HCT116 (cell line): ENCODE measurements at regions not wholly inside any gene's neighbourhood (a gene's known extent, or its start where the extent isn't known, plus 50 kb on each side); places are given as distances from the start of the nearest gene placed in this dataset.

ENCODE experiments used
- ATAC-seq: fragments of 200-7000 bp; cut with Tn5 transposase; 2 replicates; pipeline ENCODE4 v1.9.1; 2020; ENCODE audit warnings: mild to moderate bottlenecking, moderate library complexity
- BruUV-seq: library from RNA; stranded (reverse); fragments of 400-500 nt; replicated peaks from 2 replicates; lab custom pipeline; 2021; lab: Mats Ljungman, UMichigan
- CTCF ChIA-PET: fragments of 300-600 bp; sonication (Branson Sonifier 250); formaldehyde crosslinking; loops from one replicate; lab custom pipeline; 2021; ENCODE audit warnings: antibody characterized with exemption; lab: Charles Lee
- POLR2A ChIA-PET: fragments of 300-600, 350-600 bp; sonication (Branson Sonifier 250); formaldehyde crosslinking; loops from one replicate; lab custom pipeline; 2021; ENCODE audit warnings: antibody characterized with exemption; lab: Charles Lee
- RAD21 ChIA-PET, 2 experiments: fragments of 300-600 bp; sonication (Branson Sonifier 250); formaldehyde crosslinking; loops; one replicate each; lab custom pipeline; 2023; ENCODE audit warnings: low total read pairs in 2 of 2; ENCODE audit not compliant: uncharacterized antibody in 2 of 2, unreplicated experiment in 2 of 2, low non-redundant PET in 1 of 2; lab: Charles Lee
- DNase-seq: peaks from one replicate; pipeline ENCODE4 v3.0.0-alpha.2; 2010; ENCODE audit warnings: low read depth, low spot score
- H2AFZ ChIP-seq: fragments of 200-600 bp; shearing (Covaris generic), sonication (generic); 2 replicates; pipeline ENCODE4 v1.6.1; 2017; ENCODE audit warnings: low read depth, mixed run types, mixed read lengths, antibody characterized with exemption, low read length; ENCODE audit not compliant: poor library complexity, severe bottlenecking
- H3K27ac ChIP-seq: 2 replicates; pipeline ENCODE4 v1.5.1; 2012; ENCODE audit warnings: low read depth, low read length
- H3K27me3 ChIP-seq: fragments of 200-600 bp; sonication (generic); 2 replicates; pipeline ENCODE4 v1.6.1; 2016; ENCODE audit warnings: mixed run types, low read length, mixed read lengths; ENCODE audit not compliant: insufficient read depth
- H3K36me3 ChIP-seq, 2 experiments: fragments of 200-500 bp in 1 of 2; fragments of 200-600 bp in 1 of 2; sonication (Bioruptor generic) in 1 of 2; sonication (generic) in 1 of 2; 2 replicates each; pipeline versions ENCODE4 v1.5.1 to v1.6.1; 2014 to 2016; ENCODE audit warnings: low read length in 2 of 2, inconsistent platforms in 1 of 2, mixed read lengths in 1 of 2, mixed run types in 1 of 2; ENCODE audit not compliant: insufficient read depth in 2 of 2, control insufficient read depth in 1 of 2
- H3K4me1 ChIP-seq, 2 experiments: fragments of 200-600 bp in 1 of 2; sonication (generic) in 1 of 2; 2 replicates each; pipeline versions ENCODE4 v1.5.1 to v1.6.1; 2012 to 2017; ENCODE audit warnings: low read length in 2 of 2, inconsistent platforms in 1 of 2, mild to moderate bottlenecking in 1 of 2, mixed read lengths in 1 of 2, mixed run types in 1 of 2, moderate library complexity in 1 of 2; ENCODE audit not compliant: insufficient read depth in 2 of 2, control insufficient read depth in 1 of 2
- H3K4me2 ChIP-seq: fragments of 200-600 bp; sonication (generic); 2 replicates; pipeline ENCODE4 v1.6.1; 2017; ENCODE audit warnings: mixed run types, low read length, mixed read lengths
- H3K4me3 ChIP-seq, 2 experiments: fragments of 200-600 bp in 1 of 2; sonication (generic) in 1 of 2; replicated peaks in 1 of 2; 2 replicates each; pipeline ENCODE4 v1.5.1; 2011 to 2016; ENCODE audit warnings: low read length in 2 of 2, control low read depth in 1 of 2, low read depth in 1 of 2, mild to moderate bottlenecking in 1 of 2, mixed read lengths in 1 of 2, mixed run types in 1 of 2
- H3K79me2 ChIP-seq: fragments of 200-600 bp; sonication (generic); 2 replicates; pipeline ENCODE4 v1.6.1; 2017; ENCODE audit warnings: mild to moderate bottlenecking, mixed run types, low read length, moderate library complexity, mixed read lengths; ENCODE audit not compliant: insufficient read depth
- H3K9ac ChIP-seq: fragments of 200-600 bp; sonication (generic); 2 replicates; pipeline ENCODE4 v1.6.1; 2016; ENCODE audit warnings: low read length, mixed read lengths
- H3K9me2 ChIP-seq: fragments of 200-600 bp; sonication (generic), shearing (Covaris generic); 2 replicates; pipeline ENCODE4 v1.6.1; 2017; ENCODE audit warnings: mixed run types, mild to moderate bottlenecking, moderate library complexity; ENCODE audit not compliant: insufficient read depth
- H3K9me3 ChIP-seq, 2 experiments: fragments of 200-500 bp in 1 of 2; fragments of 200-600 bp in 1 of 2; sonication (Bioruptor generic) in 1 of 2; sonication (generic) in 1 of 2; 2 replicates each; pipeline ENCODE4 v1.6.1; 2014 to 2017; ENCODE audit warnings: low read length in 2 of 2, mixed read lengths in 2 of 2, inconsistent platforms in 1 of 2, low read depth in 1 of 2, mild to moderate bottlenecking in 1 of 2, mixed run types in 1 of 2, moderate library complexity in 1 of 2; ENCODE audit not compliant: control insufficient read depth in 1 of 2, insufficient read depth in 1 of 2
- H4K20me1 ChIP-seq: fragments of 200-600 bp; sonication (generic), shearing (Covaris generic); 2 replicates; pipeline ENCODE4 v1.6.1; 2017; ENCODE audit warnings: mixed run types, mild to moderate bottlenecking, moderate library complexity; ENCODE audit not compliant: insufficient read depth
- CBX3 ChIP-seq: IDR thresholded peaks from 2 replicates; pipeline ENCODE4 v1.6.1; 2012; ENCODE audit warnings: low read depth
- CEBPB ChIP-seq: IDR thresholded peaks from 2 replicates; pipeline ENCODE4 v1.6.1; 2012; ENCODE audit warnings: low read depth
- ELF1 ChIP-seq: IDR thresholded peaks from 2 replicates; pipeline ENCODE4 v1.6.1; 2012; ENCODE audit warnings: low read depth, borderline replicate concordance
- EZH2phosphoT487 ChIP-seq: fragments of 200-600 bp; IDR thresholded peaks from 2 replicates; pipeline ENCODE4 v1.6.1; 2018; ENCODE audit warnings: antibody characterized with exemption, borderline replicate concordance
- FOSL1 ChIP-seq: IDR thresholded peaks from 2 replicates; pipeline ENCODE4 v1.6.1; 2012; ENCODE audit warnings: low read depth
- POLR2A ChIP-seq: IDR thresholded peaks from 2 replicates; pipeline ENCODE4 v1.7.0; 2011; ENCODE audit warnings: borderline replicate concordance; ENCODE audit not compliant: insufficient read depth, insufficient read length; ENCODE audit errors: extremely low read depth
- RAD21 ChIP-seq: IDR thresholded peaks from 2 replicates; pipeline ENCODE4 v1.6.1; 2012; ENCODE audit warnings: low read depth, mild to moderate bottlenecking
- SP1 ChIP-seq: IDR thresholded peaks from 2 replicates; pipeline ENCODE4 v1.6.1; 2012; ENCODE audit warnings: low read depth
- ZNF274 ChIP-seq: fragments of 200-500 bp; sonication (Bioruptor generic); IDR thresholded peaks from 2 replicates; pipeline ENCODE4 v1.6.1; 2014; ENCODE audit warnings: mild to moderate bottlenecking, low read depth, low read length, inconsistent platforms
- intact Hi-C: fragments of 100-400 bp; cut with micrococcal nuclease; formaldehyde crosslinking; loops from 2 replicates; pipeline ENCODE4 v1.10.0; 2022
- TF ChIP-seq, protein P1 (sequence below): IDR thresholded peaks from 2 replicates; pipeline ENCODE4 v1.6.1; 2012; ENCODE audit warnings: low read depth

GRCh38 chr13:67369895-67370660, 139.9 kb upstream of the PCDH9 start:
- DNase-seq (no peak), ATAC-seq (no peak)
- H3K36me3 ChIP-seq, result no peaks in the 10 kb centered on the region
- H3K9me3 ChIP-seq, result no peaks in the 10 kb centered on the region
- ChIA-PET CTCF (no interaction called here), RAD21 (no interaction called here), POLR2A (no interaction called here)
- no peak overlapping the region for H2AFZ ChIP-seq
- H3K27me3 ChIP-seq, result no peaks in the 10 kb centered on the region
- no peak overlapping the region for H3K4me3 ChIP-seq
- H3K9ac ChIP-seq, result no peak overlapping the region
- H3K9me2 ChIP-seq, result no peaks in the 10 kb centered on the region
- H3K79me2 ChIP-seq, result no peaks in the 10 kb centered on the region
- no peak for TF ChIP-seq POLR2A
- no peak for TF ChIP-seq ELF1
- TF ChIP-seq, protein P1, sequence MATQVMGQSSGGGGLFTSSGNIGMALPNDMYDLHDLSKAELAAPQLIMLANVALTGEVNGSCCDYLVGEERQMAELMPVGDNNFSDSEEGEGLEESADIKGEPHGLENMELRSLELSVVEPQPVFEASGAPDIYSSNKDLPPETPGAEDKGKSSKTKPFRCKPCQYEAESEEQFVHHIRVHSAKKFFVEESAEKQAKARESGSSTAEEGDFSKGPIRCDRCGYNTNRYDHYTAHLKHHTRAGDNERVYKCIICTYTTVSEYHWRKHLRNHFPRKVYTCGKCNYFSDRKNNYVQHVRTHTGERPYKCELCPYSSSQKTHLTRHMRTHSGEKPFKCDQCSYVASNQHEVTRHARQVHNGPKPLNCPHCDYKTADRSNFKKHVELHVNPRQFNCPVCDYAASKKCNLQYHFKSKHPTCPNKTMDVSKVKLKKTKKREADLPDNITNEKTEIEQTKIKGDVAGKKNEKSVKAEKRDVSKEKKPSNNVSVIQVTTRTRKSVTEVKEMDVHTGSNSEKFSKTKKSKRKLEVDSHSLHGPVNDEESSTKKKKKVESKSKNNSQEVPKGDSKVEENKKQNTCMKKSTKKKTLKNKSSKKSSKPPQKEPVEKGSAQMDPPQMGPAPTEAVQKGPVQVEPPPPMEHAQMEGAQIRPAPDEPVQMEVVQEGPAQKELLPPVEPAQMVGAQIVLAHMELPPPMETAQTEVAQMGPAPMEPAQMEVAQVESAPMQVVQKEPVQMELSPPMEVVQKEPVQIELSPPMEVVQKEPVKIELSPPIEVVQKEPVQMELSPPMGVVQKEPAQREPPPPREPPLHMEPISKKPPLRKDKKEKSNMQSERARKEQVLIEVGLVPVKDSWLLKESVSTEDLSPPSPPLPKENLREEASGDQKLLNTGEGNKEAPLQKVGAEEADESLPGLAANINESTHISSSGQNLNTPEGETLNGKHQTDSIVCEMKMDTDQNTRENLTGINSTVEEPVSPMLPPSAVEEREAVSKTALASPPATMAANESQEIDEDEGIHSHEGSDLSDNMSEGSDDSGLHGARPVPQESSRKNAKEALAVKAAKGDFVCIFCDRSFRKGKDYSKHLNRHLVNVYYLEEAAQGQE, result no peak
- no peak for TF ChIP-seq SP1
- no peak for TF ChIP-seq RAD21
- no peak for TF ChIP-seq FOSL1
- TF ChIP-seq ZNF274, result no peak
- TF ChIP-seq EZH2phosphoT487, result no peak
- TF ChIP-seq CEBPB, result no peak
- TF ChIP-seq CBX3, result no peak
- no peaks in the 10 kb centered on the region for H3K4me1 ChIP-seq
- no peak overlapping the region for H3K27ac ChIP-seq
- BruUV-seq, result no TSS peak
- H4K20me1 ChIP-seq, result no peaks in the 10 kb centered on the region
- no peak overlapping the region for H3K4me2 ChIP-seq
- intact Hi-C loops, result no loop called here
